Stimulated activated CD4-positive, alpha-beta T cell treated with anti-CD3 and anti-CD28 coated beads, Interleukin-15, amount 100 ng/mL, for 48 hours (primary cell): ENCODE measurements at regions not wholly inside any gene's neighbourhood (a gene's known extent, or its start where the extent isn't known, plus 50 kb on each side); places are given as distances from the start of the nearest gene placed in this dataset.
"Not testable (repeated sequence)": the region's sequence is repeated elsewhere in the genome, so short reads cannot be mapped to it uniquely, and the experiment has no call there.

Experiments used
- DNase-seq, 2 donors: peaks; one replicate each; pipeline ENCODE4 v3.0.0-alpha.2; 2020; ENCODE audit warnings: low read depth in 2 of 2

DNA sequence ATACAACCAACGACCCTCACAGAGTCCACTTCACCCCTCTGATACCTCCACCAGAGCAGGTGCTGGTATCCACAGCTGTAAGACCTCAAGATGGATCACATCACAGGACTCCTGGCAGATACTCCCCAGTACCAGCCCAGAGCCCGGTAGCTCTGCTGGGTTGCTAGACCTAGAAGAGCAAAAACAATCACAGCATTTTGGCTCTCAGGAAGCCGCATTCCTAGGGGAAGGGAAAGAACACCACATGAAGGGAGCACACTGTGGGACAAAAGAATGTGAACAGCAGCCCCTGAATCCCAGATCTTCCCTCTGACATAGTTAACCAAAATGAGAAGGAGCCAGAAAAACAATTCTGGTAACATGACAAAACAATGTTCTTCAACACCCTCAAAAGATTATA is 303.1 kb upstream of the GRIA3 start:
- DNase-seq: no peak

- DNase-seq: no peak
Observed at GRCh38 chrX:122890729-122891128, 293.3 kb upstream of the GRIA3 start.

- DNase-seq: no peak
Observed at GRCh38 chrX:122906726-122907125, 277.4 kb upstream of the GRIA3 start.

- DNase-seq: no peak
Observed at GRCh38 chrX:122907375-122907774, 276.7 kb upstream of the GRIA3 start.

DNA sequence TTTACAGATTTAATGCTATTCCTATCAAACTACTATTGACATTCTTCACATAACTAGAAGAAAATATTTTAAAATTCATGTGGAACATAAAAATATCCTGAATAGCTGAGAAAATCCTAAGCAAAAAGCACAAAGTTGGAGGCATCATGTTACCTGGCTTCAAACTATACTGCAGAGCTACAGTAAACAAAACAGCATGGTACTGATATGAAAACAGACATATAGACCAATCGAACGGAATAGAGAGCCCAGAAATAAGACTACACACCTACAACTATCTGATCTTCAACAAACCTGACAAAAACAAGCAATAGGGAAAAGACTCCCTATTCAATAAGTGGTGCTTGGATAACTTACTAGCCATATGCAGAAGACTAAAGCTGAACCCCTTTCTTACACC is 273.4 kb upstream of the GRIA3 start:
- DNase-seq: no peak

DNA sequence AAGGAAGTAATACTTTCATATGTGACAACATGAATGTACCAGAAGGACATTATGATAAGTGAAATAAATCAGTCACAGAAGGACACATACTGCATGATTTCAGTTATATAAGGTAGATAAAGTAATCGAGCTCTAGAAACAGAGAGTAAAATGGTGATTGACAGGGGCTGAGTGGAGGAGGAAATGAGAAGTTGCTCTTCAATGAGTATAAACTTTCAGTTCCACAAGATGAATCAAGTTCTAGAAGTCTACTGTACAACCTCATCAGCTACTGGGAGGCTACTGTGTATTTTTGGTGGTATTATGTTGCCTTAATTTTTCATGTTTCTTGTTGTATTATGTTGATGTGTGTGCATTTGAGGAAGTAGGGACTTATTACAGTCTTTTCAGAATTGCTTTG is 270.9 kb upstream of the GRIA3 start:
- DNase-seq: no peak

DNA sequence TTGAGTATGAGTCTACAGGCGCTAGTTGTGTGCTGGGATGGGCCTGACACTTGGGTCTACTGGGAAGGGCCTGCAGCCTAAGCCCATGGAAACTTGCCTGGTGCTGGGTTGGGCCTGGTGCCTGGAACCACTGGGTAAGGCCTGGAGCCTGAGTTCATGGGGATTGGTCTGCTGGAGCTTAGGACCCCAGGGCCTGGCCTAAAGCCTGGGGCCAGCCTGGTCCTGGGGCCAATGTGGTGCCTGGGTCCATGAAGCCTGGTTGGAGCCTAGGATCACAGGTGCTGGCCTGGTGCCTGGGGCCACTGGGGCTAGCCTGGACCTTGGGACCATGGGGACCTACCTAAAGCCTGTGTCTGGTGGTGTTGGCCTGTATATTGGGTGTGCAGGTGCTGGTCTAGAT is 270.3 kb upstream of the GRIA3 start:
- no peak for DNase-seq

DNA sequence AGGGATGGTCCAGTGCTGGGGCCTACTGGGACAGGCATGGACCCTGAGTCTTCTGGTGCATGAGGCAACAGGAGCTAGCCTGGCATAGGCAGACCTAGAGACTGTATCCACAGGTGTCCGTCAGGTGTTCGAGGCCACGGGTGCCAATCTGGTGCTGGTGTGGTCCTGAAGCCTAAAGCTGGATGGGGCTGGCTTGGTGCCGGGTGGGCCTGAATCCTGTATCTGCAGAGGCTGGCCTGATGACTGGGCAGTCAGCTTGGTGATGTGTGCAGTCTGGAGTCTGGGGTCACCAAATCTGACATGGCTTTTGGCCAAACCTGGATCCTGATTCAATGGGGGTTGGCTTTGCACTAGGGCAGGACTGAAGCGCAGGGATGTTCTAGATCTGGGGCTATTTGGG is 269.8 kb upstream of the GRIA3 start:
- DNase-seq: no peak

- DNase-seq: no peak
Observed at GRCh38 chrX:122934131-122934530, 249.9 kb upstream of the GRIA3 start.

GRCh38 chrX:122940199-122940598 is 243.9 kb upstream of the GRIA3 start:
- DNase-seq: no peak

DNA sequence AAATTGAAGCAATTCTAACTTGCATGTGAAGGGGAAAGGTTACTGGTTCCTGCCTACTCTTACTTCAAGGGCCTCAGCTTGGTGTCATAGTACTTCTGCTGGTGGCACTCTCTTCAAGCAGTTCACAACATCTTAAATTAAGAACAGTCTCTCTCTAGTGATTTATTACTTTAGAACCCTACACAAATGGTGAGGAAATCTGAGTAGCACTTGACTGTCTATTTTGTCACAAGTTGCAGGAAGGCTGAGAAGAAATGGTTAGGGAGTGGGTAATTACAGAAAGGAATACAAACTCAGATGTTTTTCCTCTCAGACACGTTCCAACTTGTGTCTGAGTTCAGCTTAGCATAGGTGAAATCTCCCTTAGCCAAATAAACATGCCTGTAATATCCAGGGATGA is 242.3 kb upstream of the GRIA3 start:
- no peak for DNase-seq

DNA sequence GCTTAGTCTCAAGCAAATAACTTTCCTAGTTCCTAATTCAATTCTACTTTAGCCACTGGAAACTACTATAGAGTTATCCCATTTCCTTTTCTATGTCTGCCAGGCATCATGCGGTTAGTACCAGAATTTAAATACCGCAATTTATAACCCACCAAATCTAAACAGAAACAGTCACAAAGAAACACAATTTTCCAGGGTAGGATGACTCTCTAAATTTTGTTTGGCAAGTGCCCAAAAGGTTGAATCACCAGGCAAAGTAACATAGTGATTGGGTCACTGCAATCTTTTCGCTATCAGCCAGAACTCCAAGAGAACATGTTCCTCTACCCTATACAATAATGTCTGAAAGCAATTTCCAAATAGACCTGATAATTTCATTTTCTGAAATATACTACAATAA is 240.2 kb upstream of the GRIA3 start:
- DNase-seq: no peak

DNA sequence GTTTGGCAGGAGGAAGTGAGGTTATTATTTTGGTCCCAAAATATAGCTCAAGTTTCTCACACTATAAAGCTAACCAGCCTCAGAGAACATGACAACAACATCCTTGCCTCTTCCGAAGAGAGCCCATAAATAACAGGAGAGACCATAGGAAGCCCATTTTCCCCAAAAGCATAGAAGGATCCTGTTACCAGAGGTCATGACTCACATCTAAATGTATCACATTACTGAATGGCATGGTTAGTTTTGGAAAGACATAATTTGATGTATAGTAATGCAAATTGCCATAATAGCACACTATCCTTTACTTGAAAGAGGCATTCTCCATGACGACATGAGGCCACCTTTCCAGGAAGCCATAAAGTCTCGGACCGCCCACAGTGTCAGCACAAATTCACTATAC is 238.8 kb upstream of the GRIA3 start:
- DNase-seq: no peak

DNA sequence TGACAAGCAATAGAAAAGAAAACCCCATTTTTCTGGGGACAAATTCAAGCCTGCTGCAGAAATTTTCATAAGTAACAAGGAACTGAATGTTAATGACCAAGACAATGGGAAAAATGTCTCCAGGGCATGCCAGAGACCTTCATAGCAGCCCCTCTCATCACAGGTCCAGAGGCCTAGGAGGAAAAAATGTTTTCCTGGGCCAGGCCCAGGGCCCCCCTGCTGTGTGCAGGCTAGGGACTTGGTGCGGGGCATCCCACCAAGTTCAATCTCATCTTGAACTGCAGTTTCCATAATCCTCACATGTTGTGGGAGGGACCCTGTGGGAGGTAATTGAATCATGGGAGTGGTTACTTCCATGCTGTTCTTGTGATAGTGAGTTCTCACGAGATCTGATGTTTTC is 211.5 kb upstream of the GRIA3 start:
- no peak for DNase-seq

DNA sequence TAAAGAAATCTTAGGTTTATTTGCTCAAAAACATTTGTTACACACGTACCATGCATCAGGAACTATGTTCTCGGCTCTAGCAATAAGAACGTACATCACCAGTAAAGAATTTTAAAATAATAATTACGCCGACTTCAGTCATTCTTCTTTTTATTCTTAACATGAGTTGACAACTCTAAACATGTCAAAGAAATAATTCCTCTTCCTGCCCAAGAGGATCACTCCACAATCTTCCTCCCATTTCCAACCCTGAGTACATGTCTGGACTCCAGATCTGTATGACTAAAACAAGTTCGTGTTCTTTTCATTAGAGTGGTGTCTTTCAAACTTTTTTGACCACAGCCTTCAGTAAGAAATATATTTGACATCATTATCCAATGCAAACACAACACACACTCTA is 201.6 kb upstream of the GRIA3 start:
- no peak for DNase-seq

- not testable (repeated sequence) for DNase-seq
Observed at GRCh38 chrX:123002844-123003243, 181.2 kb upstream of the GRIA3 start.

- DNase-seq: no peak
Observed at GRCh38 chrX:123013141-123013540, 170.9 kb upstream of the GRIA3 start.

GRCh38 chrX:123036401-123036800 is 147.7 kb upstream of the GRIA3 start:
- no peak for DNase-seq

DNA sequence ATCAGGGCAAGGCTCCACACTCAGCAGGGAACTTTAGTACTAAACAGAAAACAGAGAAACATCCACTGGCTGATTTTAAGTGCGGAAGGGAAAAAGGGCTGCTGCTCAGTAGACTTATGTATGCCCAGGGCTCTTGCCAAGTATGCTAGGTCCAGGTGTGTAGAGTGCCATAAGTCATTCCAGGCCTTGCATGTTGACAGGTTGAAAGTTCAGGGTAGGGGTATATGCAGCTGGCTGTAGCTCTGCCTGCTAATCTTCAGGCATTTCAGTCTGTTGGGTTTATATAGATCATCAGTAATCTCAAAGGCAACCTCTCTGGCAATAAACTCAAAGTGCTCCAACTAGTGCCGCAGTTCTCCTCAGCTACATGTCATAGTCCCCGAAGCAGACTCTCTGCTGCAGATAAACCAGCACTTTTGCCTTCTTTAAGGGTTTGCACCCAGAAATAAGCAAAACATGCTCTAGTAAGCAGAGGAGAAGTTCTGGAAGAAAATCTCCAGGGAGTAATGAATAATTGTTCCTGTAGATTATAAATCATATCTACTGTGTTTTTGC is 134.9 kb upstream of the GRIA3 start:
- no peak for DNase-seq

DNA sequence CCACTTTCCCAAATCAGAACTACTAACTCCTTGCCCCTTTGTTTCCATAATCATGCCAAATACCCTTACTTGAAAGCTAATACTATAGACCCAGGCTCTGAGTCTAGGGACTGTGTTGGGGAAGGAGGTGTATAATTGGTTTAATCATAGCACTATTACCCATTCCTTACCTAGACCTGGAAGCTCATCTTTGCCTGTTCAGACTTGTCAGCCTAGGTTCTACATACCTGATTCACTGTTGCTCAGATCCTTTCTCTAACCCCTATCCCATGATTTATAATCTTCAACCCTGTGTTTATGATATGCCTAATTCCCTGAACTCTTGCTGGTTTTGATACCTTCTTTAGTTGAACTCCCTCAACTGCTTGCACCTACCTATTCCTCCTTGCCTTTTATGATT is 123.1 kb upstream of the GRIA3 start:
- no peak for DNase-seq

DNA sequence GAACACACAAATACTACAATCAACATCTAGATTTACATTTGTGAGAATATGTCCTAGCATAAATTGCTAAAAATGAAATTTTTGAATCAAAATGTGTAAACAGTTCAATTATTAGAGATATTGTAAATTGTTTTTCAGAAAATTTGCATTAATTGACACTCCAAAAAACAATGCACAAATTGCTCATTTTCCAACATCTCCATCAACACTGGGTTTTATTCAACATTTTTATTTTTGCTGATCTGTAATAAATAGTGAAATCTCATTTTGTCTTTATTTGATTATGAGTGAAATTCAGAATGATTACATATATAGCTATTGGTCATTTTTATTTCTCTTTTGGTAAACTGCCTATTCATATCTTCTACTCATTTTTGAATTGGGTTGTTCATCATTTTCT is 120.0 kb upstream of the GRIA3 start:
- DNase-seq: no peak

DNA sequence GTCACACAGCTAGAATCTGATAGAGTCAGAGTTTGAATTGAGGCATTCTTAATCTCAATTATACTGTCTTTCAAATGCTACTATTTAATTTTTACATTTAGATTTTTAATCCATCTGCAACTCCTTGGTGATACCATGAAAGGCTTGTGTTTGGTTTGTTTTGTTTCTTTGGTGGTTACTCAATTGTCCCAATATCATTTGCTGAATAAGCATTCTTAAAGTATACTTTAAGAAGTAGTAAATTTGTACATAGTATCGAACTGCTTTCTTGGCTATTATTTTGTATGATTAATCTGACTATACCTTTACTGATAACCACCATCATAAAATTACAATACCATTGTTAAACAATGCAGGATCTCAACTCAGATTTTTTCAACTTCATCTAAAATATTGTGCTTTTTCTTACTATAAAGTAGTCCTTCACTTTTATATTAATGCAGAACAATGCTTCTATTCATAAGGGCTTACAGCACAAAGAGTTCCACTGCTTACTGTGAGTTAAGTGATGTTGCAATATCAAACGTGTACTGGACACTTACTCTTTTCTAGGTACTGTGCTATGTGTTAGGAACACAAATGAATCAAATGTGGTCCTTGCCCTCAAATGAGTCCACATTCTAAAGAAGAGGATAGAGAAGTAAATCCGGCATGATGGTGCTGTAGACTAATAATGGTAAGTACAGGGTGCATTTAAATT is 111.2 kb upstream of the GRIA3 start:
- no peak for DNase-seq

DNA sequence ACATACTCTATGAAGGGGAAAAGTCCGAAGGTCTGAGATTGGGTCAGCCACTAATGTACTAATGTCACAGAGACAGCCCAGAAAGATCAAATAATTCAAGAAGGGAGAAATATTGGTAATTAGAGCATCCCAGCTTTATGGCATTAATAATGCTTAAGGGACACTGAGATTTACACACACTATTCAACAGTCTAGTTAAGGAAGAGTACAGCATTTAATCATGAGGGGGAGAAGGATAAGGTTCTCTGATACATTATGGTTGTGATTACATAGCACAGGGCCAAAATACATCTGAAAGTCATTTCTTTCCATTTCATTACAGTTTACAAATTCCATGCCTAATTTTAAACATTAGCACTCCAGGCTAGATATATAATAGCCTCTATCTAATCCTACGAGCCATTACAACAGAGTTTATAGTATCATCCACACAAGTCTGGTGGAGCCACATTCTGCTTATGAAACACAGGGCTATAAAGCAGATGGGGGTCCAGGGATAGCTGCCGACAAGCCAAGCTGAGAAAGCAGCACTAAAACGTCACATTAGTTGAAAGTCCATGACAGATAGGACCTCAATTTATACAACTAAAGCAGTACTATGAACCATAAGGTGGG is 108.0 kb upstream of the GRIA3 start:
- DNase-seq: no peak

- no peak for DNase-seq
Observed at GRCh38 chrX:123077631-123078030, 106.4 kb upstream of the GRIA3 start.
